Ishikawa (cell line): ENCODE measurements at regions not wholly inside any gene's neighbourhood (a gene's known extent, or its start where the extent isn't known, plus 50 kb on each side); places are given as distances from the start of the nearest gene placed in this dataset.

Experiments
- REST ChIP-seq: IDR thresholded peaks from 2 replicates; pipeline ENCODE4 v1.6.1; 2012; ENCODE audit warnings: low read depth, mild to moderate bottlenecking
- TCF12 ChIP-seq: IDR thresholded peaks from 2 replicates; pipeline ENCODE4 v1.6.1; 2012; ENCODE audit warnings: low read depth

- TF ChIP-seq REST (no peak), TCF12 (no peak)
Measured at GRCh38 chr3:193784822-193785221, 191.8 kb downstream of the OPA1 start.
